ENCODE measurements at regions not wholly inside any gene's neighbourhood (a gene's known extent, or its start where the extent isn't known, plus 50 kb on each side); places are given as distances from the start of the nearest gene placed in this dataset.

DNA sequence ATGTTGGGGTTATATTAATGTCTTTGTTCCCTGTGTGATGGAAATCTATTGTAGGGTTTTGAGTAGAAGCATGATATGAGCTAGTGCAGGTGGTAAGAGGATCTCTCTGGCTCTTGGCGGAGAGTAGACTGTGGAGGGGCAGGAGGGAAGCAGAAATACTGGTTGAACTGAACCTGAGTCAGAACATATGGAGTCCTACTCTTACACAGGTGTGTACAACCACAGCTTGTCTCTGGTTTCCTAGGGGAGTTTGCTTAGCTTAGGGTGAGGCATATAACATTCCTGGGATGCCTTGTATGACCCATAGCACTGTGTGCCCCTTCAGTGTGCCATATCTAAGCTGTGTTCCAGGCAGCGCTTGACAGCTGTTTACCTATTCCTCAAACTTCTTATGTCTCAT, 97.3 kb upstream of the GCFC2 start:
- DNase-seq (ENCODE audit: low spot score) (no peak), FAIRE-seq (no peak), ATAC-seq (peak; percentile 28; the same call in 2 of the 3 replicates)
- Histone ChIP-seq H3K27ac (ENCODE audit: extremely low read length, insufficient read depth, low read length) (no peak overlapping the region), H3K4me3 (replicated peaks in 1 of 3; ENCODE audit: insufficient read depth in 1 of 3, low read depth in 2 of 3, low read length in 3 of 3) (no peak overlapping the region), H3K9ac (ENCODE audit: insufficient read depth, low read depth, low read length) (no peak overlapping the region), H3K79me2 (ENCODE audit: insufficient read depth, low read length) (no peaks in the 10 kb centered on the region), H3K36me3 (replicated peaks in 1 of 2; ENCODE audit: control insufficient read depth in 1 of 2, insufficient read depth in 2 of 2, low read length in 2 of 2) (no peaks in the 10 kb centered on the region), H3K4me1 (ENCODE audit: insufficient read depth, low read length) (no peaks in the 10 kb centered on the region), H4K20me1 (ENCODE audit: insufficient read depth, low read length) (no peaks in the 10 kb centered on the region), H3K9me3 (ENCODE audit: low read length) (no peaks in the 10 kb centered on the region), H3K27me3 (ENCODE audit: control insufficient read depth in 1 of 2, insufficient read depth in 2 of 2, low read length in 2 of 2) (no peaks in the 10 kb centered on the region; a peak in 1 of 5 replicates), H2AFZ (ENCODE audit: low read length) (no peak overlapping the region), H3K4me2 (ENCODE audit: low read depth, low read length) (no peak overlapping the region)
- intact Hi-C loops (cut with micrococcal nuclease; ENCODE audit: unreplicated experiment) = no loop called here
- TF ChIP-seq ZNF496 (CRISPR knock-in tag; IDR thresholded peaks at IDR 0.05; ENCODE audit: insufficient replicate concordance) = no peak
- TF ChIP-seq POLR2G (IDR thresholded peaks at IDR 0.05; ENCODE audit: low read depth, low read length) = no peak
- TF ChIP-seq ZBTB1 (CRISPR knock-in tag; IDR thresholded peaks at IDR 0.05; ENCODE audit: borderline replicate concordance) = no peak
- no peak for TF ChIP-seq ZBTB38 (CRISPR knock-in tag; IDR thresholded peaks at IDR 0.05)
- no peak for TF ChIP-seq PITX1 (CRISPR knock-in tag; IDR thresholded peaks at IDR 0.05)
- TF ChIP-seq, protein P1, sequence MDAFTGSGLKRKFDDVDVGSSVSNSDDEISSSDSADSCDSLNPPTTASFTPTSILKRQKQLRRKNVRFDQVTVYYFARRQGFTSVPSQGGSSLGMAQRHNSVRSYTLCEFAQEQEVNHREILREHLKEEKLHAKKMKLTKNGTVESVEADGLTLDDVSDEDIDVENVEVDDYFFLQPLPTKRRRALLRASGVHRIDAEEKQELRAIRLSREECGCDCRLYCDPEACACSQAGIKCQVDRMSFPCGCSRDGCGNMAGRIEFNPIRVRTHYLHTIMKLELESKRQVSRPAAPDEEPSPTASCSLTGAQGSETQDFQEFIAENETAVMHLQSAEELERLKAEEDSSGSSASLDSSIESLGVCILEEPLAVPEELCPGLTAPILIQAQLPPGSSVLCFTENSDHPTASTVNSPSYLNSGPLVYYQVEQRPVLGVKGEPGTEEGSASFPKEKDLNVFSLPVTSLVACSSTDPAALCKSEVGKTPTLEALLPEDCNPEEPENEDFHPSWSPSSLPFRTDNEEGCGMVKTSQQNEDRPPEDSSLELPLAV (CRISPR knock-in tag; conservative IDR thresholded peaks at IDR 0.05; ENCODE audit: low read depth) = no peak
- TF ChIP-seq ZNF878 (CRISPR knock-in tag; IDR thresholded peaks at IDR 0.05) = no peak
- no peak for TF ChIP-seq ZBTB20 (CRISPR knock-in tag; IDR thresholded peaks at IDR 0.05; ENCODE audit: borderline replicate concordance, low read depth)
- no peak for TF ChIP-seq DR1 (CRISPR knock-in tag; IDR thresholded peaks at IDR 0.05)
- TF ChIP-seq SUZ12 (IDR thresholded peaks at IDR 0.05; ENCODE audit: low read depth, low read length) = no peak
- TF ChIP-seq, protein P2, sequence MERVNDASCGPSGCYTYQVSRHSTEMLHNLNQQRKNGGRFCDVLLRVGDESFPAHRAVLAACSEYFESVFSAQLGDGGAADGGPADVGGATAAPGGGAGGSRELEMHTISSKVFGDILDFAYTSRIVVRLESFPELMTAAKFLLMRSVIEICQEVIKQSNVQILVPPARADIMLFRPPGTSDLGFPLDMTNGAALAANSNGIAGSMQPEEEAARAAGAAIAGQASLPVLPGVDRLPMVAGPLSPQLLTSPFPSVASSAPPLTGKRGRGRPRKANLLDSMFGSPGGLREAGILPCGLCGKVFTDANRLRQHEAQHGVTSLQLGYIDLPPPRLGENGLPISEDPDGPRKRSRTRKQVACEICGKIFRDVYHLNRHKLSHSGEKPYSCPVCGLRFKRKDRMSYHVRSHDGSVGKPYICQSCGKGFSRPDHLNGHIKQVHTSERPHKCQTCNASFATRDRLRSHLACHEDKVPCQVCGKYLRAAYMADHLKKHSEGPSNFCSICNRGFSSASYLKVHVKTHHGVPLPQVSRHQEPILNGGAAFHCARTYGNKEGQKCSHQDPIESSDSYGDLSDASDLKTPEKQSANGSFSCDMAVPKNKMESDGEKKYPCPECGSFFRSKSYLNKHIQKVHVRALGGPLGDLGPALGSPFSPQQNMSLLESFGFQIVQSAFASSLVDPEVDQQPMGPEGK (CRISPR knock-in tag; IDR thresholded peaks at IDR 0.05) = no peak
- TF ChIP-seq ZNF552 (CRISPR knock-in tag; IDR thresholded peaks at IDR 0.05; ENCODE audit: borderline replicate concordance) = no peak
- no peak for TF ChIP-seq ZNF564 (CRISPR knock-in tag; IDR thresholded peaks at IDR 0.05)
- no peak for TF ChIP-seq ZBTB8A (CRISPR knock-in tag; IDR thresholded peaks at IDR 0.05; ENCODE audit: borderline replicate concordance, low read depth)
- TF ChIP-seq, protein P3, sequence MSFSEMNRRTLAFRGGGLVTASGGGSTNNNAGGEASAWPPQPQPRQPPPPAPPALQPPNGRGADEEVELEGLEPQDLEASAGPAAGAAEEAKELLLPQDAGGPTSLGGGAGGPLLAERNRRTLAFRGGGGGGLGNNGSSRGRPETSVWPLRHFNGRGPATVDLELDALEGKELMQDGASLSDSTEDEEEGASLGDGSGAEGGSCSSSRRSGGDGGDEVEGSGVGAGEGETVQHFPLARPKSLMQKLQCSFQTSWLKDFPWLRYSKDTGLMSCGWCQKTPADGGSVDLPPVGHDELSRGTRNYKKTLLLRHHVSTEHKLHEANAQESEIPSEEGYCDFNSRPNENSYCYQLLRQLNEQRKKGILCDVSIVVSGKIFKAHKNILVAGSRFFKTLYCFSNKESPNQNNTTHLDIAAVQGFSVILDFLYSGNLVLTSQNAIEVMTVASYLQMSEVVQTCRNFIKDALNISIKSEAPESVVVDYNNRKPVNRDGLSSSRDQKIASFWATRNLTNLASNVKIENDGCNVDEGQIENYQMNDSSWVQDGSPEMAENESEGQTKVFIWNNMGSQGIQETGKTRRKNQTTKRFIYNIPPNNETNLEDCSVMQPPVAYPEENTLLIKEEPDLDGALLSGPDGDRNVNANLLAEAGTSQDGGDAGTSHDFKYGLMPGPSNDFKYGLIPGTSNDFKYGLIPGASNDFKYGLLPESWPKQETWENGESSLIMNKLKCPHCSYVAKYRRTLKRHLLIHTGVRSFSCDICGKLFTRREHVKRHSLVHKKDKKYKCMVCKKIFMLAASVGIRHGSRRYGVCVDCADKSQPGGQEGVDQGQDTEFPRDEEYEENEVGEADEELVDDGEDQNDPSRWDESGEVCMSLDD (CRISPR knock-in tag; IDR thresholded peaks at IDR 0.05; ENCODE audit: borderline replicate concordance) = no peak
- TF ChIP-seq MEIS1 (CRISPR knock-in tag; IDR thresholded peaks at IDR 0.05; ENCODE audit: borderline replicate concordance) = no peak
- TF ChIP-seq DDIT3 (CRISPR knock-in tag; IDR thresholded peaks at IDR 0.05) = no peak
- no peak for TF ChIP-seq MTF1 (CRISPR knock-in tag; IDR thresholded peaks at IDR 0.05)
- no peak for TF ChIP-seq ZEB1 (IDR thresholded peaks at IDR 0.05; ENCODE audit: insufficient replicate concordance, low read depth)
- POLR2A ChIA-PET = no interaction called here
- CTCF ChIA-PET (ENCODE audit: low intra/inter-chr PET ratio, low total read pairs) = no interaction called here
- BruUV-seq (replicated peaks) = no TSS peak
- 15% methylated on average over 2 of the region's 2 CpGs for WGBS (ENCODE audit: low lambda C conversion rate)
- in situ Hi-C loops (cut with HindIII; ENCODE audit: extremely low pct_ligation_motif_present, low pct_unique_long_range_greater_than_20kb) = no loop called here
